ENCODE measurements at regions not wholly inside any gene's neighbourhood (a gene's known extent, or its start where the extent isn't known, plus 50 kb on each side); places are given as distances from the start of the nearest gene placed in this dataset.

GRCh38 chr9:129398961-129399633 lies 221.0 kb upstream of the IER5L start:
- TF ChIP-seq, protein P1, sequence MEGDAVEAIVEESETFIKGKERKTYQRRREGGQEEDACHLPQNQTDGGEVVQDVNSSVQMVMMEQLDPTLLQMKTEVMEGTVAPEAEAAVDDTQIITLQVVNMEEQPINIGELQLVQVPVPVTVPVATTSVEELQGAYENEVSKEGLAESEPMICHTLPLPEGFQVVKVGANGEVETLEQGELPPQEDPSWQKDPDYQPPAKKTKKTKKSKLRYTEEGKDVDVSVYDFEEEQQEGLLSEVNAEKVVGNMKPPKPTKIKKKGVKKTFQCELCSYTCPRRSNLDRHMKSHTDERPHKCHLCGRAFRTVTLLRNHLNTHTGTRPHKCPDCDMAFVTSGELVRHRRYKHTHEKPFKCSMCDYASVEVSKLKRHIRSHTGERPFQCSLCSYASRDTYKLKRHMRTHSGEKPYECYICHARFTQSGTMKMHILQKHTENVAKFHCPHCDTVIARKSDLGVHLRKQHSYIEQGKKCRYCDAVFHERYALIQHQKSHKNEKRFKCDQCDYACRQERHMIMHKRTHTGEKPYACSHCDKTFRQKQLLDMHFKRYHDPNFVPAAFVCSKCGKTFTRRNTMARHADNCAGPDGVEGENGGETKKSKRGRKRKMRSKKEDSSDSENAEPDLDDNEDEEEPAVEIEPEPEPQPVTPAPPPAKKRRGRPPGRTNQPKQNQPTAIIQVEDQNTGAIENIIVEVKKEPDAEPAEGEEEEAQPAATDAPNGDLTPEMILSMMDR (IDR thresholded peaks at IDR 0.05 in 8 of 11, conservative IDR thresholded peaks at IDR 0.05 in 3 of 11) = no peak
- no peak for TF ChIP-seq POLR2A (IDR thresholded peaks at IDR 0.05)
